HG03342 (cell line): ENCODE measurements at regions not wholly inside any gene's neighbourhood (a gene's known extent, or its start where the extent isn't known, plus 50 kb on each side); places are given as distances from the start of the nearest gene placed in this dataset.
"Not testable (repeated sequence)": the region's sequence is repeated elsewhere in the genome, so short reads cannot be mapped to it uniquely, and the experiment has no call there.

Source experiments
- ATAC-seq: cut with Tn5 transposase; IDR thresholded peaks from one replicate; pipeline ENCODE4 v1.9.1; 2021; ENCODE audit warnings: mild to moderate bottlenecking, moderate library complexity; ENCODE audit not compliant: unreplicated experiment

DNA sequence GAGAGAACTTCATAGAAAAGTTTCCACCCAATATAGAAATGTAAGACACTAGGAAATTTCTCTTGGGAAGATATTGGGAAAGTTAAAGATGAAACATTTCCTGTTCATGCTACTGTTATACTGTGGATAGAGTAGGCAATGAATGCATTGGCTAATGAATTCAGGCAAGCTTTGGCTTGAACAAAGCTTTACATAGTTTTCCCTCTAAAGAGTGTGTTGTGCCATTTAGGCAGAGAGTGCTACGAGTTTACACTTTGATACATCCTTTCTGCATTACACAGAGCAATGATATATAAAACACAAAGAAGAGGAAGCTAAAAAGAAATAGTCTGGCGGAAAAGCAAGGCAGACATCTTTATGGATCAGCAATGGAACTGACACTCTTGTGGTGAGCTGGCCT lies 125.9 kb upstream of the SHH start:
- ATAC-seq = no peak

DNA sequence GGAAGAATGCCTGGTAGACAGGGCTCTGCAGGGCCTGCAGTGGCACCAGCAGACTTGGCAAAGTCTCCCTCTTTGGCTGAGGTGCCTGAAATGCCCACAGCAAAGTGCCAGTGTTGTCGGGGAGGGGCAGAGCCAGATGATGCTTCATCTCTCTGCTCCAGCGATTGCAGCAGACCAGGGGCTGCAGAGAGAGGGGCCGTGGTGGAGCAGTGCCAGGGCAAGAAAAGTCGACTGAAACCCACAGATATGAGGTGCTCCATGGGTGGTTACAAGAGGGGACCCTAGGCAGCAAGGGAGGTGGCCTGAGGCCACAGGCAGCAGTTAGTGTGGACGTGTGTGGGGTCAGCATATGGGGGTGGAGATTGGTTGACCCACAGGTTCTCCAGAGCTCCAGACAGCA lies 123.5 kb upstream of the SHH start:
- no peak for ATAC-seq

DNA sequence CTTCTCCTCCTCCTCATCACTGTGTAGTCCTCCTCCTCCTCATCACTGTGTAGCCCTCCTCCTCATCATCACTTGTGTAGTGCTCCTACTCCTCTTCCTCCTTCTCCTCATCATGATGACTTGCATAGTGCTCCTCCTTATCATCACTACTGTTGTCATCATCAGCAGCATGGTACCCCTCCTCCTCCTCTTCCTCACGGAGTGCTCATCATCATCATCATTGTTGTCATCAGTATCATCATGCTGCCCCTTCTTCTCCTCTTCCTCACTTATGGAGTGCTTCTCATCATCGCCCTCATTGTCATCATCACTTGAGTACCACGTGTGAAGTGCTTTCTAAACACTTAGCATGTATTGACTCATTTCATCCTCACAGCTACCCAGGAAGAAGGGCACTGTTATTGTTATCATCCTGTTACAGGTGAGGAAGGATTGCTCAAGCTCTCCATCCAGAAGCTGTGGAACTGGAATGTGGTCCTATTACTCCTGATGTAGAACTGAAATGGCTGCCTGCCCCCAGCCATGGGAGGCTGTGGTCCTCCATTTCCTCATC lies 122.8 kb upstream of the SHH start:
- ATAC-seq = no peak

DNA sequence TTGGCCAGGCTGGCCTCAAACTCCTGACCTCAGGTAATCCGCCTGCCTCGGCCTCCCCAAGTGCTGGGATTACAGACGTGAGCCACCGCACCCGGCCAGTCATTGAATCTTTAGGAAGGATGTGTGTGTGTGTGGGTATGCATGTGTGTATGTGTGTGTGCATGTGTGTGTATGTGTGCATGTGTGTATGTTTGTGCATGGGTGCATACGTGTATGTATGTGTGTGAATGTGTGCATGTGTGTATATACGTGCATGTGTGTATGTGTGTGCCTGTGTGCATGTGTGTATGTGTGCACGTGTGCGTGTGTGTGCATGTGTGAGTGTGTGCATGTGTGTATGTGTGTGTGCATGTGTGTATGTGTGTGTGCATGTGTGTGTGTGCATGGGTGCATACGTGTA lies 120.1 kb upstream of the SHH start:
- not testable (repeated sequence) for ATAC-seq

DNA sequence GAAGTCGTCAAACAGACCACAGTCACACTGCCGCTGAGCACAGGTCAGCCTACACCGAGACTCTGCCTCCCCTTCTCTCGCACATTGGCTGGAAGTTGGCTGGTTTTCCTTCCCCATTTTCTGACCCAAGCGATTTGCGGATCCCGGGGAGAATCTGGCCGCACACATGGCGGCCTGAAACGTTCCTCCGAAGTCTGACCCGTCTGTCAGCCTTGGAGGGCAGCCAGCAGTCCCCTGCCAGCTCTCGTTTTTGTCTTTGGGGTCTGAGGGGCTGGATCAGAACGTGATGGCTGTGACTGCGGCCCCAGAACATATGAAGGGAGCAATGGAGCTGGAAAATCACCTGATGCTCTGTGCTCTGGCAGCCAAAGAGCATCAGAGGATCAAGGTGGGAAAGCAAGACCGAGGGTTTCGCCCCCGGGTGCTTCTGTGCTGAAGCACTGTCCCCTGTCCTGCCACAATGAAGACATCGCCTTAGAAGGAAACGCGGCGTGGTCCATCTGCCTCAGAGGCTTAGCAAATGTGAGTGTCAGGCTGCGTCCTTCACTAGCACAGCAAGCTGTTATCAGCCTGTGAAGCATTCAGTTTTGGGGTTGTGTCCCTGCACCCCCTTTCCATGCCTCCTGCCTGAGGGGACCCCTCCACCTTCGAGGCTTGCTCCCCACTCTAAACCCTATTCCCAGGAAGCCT lies 119.3 kb upstream of the SHH start:
- ATAC-seq = no peak

DNA sequence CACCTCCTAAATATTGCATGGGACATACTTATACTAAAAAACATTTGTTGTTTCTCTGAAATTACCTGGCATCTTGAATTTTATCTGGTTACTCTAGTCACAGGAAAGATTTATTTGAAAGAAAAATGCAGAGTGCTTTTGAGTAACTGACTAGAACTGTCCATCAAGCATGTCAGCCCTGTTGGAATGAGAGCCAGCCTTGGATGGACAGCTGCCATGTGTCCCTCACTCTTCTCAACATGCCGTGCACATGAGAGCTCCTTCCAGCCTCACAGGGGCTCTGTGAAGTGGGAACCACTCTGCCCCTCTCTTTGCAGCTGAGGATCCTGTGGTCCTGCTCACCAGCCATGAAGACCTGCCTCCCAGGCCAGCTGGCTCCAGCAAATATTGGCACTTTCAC lies 118.3 kb upstream of the SHH start:
- ATAC-seq = no peak

DNA sequence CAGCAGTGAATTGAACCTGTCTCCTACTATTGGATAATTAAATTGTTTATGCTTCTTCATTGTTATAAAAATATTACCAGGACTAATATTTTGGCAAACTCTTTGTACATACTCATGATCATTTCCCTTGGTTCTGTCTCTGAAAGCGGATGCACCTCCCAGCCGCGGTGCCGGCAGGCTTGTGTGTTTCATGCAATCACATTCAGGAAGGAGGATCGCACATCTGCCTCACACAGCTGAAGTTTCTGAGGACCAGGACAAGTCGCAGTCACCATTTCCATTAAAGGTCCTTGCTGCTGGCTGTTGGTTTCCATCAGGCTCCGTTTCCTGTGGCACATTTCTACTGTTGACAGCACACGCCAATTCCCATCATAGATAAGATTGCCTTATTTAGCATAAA lies 117.8 kb upstream of the SHH start:
- no peak for ATAC-seq

DNA sequence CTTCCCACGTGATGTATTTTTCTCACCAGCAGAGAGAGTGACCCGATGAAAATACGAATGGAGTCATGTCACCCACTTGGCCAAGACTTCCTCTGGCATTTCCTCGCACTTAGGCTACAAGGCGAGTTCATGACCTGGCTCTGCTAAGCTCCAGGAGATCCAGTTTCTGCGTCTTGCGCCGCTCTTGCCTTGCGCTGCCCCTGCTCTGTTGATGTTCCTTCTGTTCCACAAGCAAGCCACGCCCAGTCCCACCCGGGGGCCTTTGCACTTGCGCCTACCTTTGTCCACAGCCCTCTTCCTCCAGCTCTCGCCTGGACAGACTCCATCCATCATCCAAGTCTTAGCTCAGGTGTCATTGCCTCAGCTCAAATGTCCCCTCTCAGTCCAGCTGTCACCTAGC lies 116.3 kb upstream of the SHH start:
- no peak for ATAC-seq

DNA sequence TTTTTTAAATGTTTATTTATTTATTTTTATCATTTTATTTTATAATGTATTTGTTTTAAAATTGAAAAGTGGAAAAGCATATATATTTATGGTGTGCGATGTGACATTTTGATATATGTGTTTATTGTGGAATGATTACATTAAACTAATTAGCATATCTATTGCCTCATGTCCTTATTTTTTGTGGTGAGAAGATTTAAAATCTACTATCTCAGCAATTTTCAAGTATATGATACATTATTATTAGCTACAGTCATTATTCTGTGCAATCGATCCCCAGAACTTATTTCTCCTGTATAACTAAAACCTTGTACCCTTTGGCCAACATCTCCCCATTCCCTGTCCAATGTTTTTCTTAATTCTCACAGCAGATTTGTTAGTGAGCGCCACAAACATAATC lies 115.6 kb upstream of the SHH start:
- ATAC-seq = no peak

DNA sequence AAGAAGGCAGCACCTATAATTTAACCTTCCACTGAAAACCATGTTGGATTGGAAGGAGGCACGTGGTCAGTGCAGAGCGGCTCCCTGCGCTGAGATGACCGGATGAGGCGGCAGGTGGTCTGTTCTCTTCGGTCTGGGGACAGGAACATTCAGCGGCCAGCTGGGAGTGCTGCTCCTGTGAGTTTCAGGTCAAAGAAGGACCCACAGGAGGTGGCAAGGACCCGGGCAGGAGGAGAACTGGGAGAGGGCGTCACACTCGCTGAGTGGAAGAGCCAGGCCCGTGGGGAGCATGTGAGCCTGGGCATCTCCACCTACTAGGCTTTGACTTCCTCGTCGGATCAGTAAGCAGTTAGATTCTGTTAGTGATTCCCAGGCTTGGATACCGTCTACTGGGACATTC lies 113.4 kb upstream of the SHH start:
- ATAC-seq = no peak

DNA sequence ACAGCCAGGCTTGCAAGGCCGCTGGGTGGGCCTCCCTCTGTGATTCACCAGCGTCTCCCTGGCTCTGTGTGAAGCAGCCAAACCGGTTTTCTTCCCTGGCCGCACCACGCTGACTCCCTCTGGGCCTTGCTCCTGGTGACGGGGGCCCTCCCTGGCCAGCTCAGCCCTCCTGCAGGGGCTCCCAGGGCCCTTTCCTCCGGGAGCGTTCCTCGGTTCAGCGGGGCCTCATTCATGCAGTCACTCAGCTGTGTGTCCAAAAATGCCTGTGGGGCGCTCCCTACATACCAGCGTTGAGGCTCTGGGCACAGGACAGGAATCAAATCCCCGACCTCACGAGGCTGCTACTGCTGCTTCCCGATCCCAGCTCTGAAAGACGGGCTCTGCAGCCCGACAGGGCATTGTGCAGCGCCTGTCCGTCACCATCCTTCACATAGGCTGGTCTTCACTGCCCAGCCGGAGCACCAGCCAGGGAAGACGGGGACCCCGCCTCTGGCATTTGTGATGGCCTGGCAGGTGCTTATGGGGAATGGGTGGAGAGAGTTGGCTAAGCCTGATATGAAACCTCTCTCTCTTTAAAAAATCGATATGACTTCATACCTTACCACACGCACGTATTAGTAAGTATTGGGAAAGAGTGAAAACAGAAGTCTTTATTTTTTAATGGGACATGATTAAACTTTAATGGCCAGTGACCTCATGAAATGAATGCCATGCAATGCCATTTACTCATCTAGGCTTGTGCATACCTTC lies 110.0 kb upstream of the SHH start:
- ATAC-seq = no peak

DNA sequence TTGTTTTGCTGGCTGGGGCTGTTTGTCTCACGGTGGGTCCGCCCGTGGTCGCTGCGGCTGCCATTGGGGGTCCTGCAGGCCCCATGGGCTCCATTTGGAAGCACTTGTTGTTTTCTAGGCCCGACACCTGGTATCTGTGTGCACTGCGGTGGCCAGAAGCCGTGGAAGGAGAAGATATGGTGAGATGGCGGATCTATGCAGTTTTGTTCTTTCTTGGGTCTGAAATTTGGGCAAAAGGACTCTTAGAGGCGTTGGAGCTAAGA lies 109.5 kb upstream of the SHH start:
- ATAC-seq = no peak

DNA sequence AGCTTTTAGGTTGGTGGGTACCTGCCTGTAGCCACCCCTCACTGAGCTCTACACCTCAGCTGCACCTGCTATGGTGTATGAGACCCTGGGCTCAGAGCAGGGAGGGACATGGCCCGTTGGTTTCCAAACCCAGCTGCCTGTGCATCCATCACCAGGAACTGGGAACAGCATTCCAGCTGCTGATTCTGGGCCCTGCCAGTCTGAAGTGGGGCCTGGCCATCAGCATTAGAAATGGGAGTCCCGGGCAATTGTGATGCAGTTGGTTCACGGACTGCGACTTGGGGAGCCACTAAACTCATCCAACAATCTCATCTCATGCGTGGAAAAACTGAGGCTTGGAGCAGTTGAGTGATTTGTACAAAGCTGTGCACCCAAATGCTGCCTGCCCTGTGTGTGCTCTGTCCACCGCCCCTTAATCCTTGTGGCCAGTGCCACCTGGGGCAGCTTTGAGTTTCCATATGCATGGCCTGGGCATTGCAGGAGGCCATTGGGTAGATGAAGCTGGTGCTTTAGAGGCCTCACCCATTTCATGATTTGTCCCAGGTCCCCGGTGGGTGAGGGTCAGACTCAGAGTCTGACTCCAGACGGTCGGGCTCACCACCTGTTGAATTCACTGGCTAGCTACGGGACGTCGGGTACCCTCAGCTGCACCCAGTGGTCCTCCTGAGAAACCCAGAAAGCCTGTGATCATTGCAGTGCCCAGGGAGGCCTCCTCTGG lies 109.0 kb upstream of the SHH start:
- ATAC-seq = no peak

DNA sequence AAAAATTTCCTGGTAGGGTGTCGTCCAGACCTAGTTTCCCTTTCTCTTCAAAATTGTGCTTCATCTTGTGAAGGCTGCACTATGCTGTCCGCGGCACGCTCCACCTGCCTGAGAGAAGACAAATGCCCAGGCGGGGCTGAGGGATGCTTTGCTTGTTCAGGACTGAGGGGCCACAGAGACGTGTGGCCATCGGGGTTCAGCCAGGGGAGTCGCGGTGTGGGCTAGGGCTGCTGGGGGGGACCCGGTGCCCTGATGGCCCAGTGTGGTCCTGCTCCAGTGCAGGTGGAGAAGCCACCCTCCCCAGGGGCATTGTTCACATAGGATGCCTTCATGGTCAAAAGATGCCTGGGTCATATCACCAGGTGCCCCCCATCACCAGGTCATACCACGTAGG lies 107.8 kb upstream of the SHH start:
- ATAC-seq = no peak

DNA sequence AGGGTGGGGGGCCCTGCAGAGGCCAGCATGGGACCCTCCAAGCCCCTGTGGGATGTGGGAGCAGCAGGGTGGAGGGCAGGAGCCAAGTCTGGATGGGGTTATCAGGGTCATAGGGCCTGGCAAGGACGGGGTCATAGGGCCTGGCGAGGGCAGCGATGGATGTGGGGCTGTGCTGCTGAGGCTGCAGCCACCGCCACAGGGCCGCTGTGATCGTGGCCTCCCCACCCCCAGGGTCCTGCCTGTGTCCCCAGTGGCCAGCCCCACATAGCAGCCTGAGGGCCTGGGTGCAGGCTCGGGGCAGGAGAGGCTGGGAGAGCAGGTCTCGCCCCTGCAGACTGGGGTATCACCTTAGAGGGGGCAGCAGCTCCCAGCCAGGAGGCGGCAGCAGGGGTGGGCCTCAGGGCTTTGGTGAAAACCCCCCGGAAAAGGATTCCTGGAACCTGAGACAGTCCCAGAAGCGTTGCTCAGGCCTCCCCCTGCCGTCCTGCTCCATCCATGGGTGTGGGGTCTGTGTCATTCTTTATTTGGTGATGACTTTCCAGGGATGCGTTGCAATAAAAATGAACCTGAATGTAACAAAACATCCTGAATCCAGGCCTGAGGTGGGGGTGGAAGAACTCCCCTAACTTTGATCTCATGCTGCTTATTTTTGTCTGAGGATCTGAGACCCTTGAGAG lies 107.3 kb upstream of the SHH start:
- no peak for ATAC-seq

DNA sequence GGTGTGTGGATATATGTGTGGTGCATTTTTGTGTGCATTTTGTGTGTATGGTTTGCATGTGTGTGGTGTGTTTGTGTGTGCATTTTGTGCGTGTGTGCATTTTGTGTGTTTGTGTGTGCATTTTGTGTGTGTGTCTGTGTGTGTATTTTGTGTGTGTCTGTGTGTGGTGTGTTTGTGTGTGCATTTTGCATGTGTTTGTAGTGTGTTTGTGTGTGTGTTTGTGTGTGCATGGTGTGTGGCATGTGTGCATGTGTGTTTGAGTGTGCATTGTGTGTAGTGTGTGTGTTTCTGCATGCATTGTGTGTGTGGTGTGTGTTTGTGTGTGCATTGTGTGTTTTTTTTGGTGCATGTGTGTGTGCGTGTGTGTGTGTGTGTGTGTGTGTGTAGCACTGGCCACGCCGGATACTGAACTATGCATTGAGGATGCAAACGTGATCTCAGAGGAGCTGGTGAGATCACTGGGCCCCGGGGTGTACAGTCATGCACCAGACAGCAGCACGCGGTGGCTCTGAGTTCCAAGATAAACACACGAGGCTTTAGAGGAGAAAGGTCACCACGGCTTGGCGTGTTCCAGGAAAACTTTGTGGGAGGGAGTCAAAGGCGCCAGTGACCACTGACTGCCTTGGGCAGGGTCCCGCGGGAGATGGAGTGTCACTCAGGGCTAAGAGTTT lies 106.6 kb upstream of the SHH start:
- no peak for ATAC-seq

DNA sequence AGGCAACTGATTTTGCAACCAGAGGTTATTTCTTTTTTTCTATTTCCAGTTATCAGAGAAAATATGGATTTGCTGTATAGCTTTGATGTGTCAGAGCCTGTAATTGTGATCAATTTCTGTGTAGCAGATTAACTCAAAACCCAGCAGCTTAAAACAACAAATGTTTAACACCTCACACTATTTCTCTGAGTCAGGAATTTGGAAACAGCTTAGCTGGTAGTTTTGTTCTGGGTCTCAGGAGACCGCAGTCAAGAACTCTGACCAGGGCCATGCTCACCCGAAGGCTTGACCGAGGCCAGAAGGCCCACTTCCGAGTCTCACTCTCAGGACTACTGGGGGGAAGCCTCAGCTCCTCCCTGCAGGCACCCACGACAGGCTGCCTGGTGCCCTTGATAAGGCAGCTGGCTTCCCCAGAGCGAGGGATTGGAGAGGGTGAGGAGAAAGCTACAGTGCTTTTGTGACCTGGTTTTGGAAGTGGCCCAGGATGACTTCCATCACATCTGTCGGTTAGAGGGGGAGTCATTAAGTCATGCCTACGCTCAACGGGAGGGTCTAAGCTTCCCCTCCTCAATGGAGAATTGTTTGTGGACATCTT lies 105.7 kb upstream of the SHH start:
- no peak for ATAC-seq

DNA sequence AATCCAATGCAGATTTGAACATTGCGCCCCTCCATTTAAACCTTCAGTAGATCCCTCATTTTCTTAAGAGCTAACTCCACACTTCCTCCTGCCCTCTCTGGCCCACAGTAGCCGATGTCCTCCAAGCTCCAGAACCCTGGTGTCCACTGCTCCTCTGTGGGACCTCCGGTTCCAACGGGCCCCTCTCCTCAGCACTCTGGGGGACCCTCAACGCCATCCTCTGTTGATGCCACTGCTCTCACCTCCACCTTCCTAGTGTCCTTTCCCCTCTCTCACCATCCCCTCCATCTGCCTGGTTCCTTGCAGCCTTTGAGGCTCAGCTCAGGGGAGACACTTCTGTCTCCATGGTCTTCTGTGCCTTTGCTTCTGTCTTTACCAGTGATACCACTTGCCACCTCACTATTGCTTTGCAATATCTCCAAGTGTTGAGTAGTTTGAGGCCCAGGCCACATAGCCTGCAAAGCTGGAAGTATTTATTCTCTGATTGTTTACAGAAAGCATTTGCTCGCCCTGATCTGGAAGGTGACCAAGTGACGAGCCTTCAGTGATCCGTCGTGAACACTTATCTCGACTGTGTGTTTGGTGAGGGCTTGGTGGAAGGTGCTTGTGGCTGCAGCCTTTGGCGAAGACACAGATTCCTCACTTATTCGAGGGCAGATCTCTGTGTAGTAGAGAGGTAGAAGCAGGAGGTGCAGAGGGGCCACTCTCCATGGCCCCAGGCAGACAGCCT lies 104.8 kb upstream of the SHH start:
- ATAC-seq = no peak

DNA sequence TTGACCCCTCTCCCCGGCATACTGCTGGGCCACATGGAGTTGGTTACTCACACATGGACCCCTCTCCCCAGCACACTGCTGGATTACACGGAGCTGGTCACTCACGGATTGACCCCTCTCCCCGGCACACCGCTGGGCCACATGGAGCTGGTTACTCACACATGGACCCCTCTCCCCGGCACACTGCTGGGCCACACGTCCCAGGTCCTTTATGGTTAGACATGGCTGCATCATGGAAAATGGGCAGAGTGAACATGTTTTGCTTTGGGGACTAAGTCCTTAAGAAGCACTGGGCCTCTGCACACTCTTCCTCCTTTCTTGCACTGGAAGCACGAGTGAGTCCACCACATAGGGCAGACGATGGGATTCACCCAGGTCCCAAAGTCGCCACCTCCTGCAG lies 102.1 kb upstream of the SHH start:
- ATAC-seq = no peak

DNA sequence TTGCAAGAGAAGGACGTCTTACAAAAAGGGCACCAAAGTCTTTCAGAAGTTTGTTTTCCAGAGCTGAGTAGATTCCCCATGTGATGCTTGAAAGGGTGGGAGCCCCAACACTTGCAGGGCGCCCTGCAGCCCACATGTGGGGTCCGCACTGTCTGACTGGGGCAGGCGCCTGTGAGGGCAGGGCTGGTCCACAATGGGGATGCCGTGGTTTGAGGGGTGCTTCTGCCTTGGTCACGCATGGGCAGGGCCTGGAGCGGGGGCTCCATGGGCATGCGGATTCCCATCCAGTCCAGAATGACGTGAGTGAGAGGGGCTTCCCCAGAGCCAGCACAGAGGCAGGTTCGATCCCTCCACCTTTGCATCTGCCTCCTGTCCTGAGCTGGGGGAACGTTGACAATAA lies 101.5 kb upstream of the SHH start:
- no peak for ATAC-seq
